ENCODE measurements at regions not wholly inside any gene's neighbourhood (a gene's known extent, or its start where the extent isn't known, plus 50 kb on each side); places are given as distances from the start of the nearest gene placed in this dataset.

DNA sequence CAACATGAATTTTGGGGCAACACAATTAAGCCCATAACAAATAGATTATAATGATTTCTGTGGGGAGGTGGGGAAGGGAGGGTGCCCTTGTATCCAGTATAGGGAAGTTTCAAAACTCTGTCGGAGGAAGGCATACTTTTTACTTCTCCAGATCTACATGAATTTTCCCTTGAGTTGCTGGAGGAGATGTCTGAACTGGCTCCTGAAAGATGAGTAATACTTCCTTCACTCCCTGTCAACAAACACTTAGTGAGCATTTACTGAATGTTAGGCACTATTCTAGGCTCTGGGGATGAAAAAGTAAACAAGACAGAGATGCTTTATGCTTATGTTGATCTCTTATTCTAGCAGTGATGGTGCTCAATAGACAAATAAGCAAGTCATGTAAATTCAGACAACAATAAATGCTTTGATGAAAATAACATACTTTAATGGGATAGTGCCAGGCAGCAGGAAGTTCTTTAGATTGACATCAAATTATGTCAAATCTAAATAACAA lies 197.9 kb upstream of the ANKH start:
- H3K27me3 ChIP-seq, result no peaks in the 10 kb centered on the region
- DNase-seq, result no peak
- H3K4me1 ChIP-seq (replicated peaks in 1 of 2), result no peaks in the 10 kb centered on the region
- H3K27ac ChIP-seq, result no peak overlapping the region
- 80 to 94% (median 85%) methylated on average over 1 of the region's 1 CpG for WGBS, 4 donors
- intact Hi-C loops (cut with DNase I), result no loop called here
- H3K9me3 ChIP-seq (replicated peaks in 1 of 3), result no peaks in the 10 kb centered on the region
- TF ChIP-seq CTCF (IDR thresholded peaks at IDR 0.05) (no peak), POLR2A (IDR thresholded peaks at IDR 0.05) (no peak)
- H3K36me3 ChIP-seq (replicated peaks in 1 of 2), result no peaks in the 10 kb centered on the region
- no peak overlapping the region for H3K4me3 ChIP-seq

DNA sequence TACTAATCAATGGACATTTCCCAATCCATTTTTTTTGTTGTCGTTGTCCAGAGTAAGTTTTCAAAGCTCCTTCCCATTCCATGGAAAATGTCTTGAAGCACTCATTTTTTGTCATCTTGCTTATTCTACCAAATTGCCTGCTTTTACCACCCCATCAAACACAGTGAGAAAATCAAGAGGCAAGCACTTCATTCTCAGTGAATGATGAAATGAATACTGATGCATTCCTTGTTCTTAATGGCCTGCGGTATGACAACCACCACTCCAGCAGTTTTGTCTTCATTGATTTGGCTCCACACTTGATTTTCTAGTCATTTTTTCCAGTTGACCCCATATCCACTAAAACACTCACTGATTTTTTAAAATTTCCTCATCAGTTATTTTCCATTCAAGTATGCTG lies 193.5 kb upstream of the ANKH start:
- TF ChIP-seq POLR2A (IDR thresholded peaks at IDR 0.05), result no peak
- no peak for TF ChIP-seq CTCF (IDR thresholded peaks at IDR 0.05)
- Histone ChIP-seq H3K27ac (no peak overlapping the region), H3K4me3 (no peak overlapping the region), H3K36me3 (replicated peaks in 1 of 2) (no peaks in the 10 kb centered on the region), H3K9me3 (replicated peaks in 1 of 3) (no peaks in the 10 kb centered on the region), H3K4me1 (replicated peaks in 1 of 2) (no peaks in the 10 kb centered on the region), H3K27me3 (no peaks in the 10 kb centered on the region)
- intact Hi-C loops (cut with DNase I), result no loop called here
- no peak for DNase-seq
- 75 to 89% (median 77%) methylated on average over 2 of the region's 2 CpGs for WGBS, 4 donors

GRCh38 chr5:15064396-15064795 lies 192.8 kb upstream of the ANKH start:
- Histone ChIP-seq H3K27ac (no peak overlapping the region), H3K9me3 (replicated peaks in 1 of 3) (no peaks in the 10 kb centered on the region), H3K4me1 (replicated peaks in 1 of 2) (no peaks in the 10 kb centered on the region), H3K36me3 (replicated peaks in 1 of 2) (no peaks in the 10 kb centered on the region), H3K4me3 (no peak overlapping the region), H3K27me3 (no peaks in the 10 kb centered on the region)
- WGBS, 4 donors, result 34 to 68% (median 56%) methylated on average over 2 of the region's 2 CpGs
- DNase-seq, result no peak
- intact Hi-C loops (cut with DNase I), result no loop called here
- TF ChIP-seq CTCF (IDR thresholded peaks at IDR 0.05) (no peak), POLR2A (IDR thresholded peaks at IDR 0.05) (no peak)

DNA sequence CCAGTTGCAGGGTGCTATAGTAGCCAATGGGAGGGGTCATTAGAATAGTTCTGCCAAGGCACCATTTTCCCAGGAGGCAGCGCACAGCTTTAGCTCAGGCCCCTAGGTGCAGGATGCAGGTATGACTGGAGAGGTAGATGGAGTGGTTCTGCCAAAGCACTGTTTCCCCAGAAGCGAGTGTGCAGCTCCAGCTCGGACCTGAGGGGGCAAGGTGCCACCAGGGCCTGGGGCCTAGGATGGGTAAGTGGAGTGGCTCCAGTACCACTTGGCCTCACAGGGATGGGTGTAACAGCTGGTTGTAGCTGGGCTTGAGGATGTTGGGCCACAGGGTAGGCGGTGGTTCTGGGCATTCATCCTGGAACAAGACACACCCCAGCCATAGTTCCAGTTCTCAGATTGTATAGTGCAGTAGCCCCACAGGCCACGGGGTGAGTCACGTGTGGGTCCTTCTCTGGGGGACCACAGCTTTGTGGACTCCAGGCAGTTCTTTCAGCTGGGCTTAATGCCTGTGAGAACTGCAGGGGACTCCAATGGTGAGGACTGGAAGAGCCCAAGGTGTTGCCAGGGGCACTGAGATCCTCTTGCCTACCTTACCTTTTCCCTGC lies 185.5 kb upstream of the ANKH start:
- H3K4me1 ChIP-seq (replicated peaks in 1 of 2), result no peaks in the 10 kb centered on the region
- H3K4me3 ChIP-seq, result no peak overlapping the region
- no peaks in the 10 kb centered on the region for H3K27me3 ChIP-seq
- no peaks in the 10 kb centered on the region for H3K9me3 ChIP-seq (replicated peaks in 1 of 3)
- intact Hi-C loops (cut with DNase I), result no loop called here
- TF ChIP-seq CTCF (IDR thresholded peaks at IDR 0.05), result no peak
- no peak for TF ChIP-seq POLR2A (IDR thresholded peaks at IDR 0.05)
- 81 to 96% (median 82%) methylated on average over 3 to 6 of the region's 6 CpGs for WGBS, 4 donors
- no peak for DNase-seq
- no peak overlapping the region for H3K27ac ChIP-seq
- H3K36me3 ChIP-seq (replicated peaks in 1 of 2), result no peaks in the 10 kb centered on the region
